GM18499 (cell line): ENCODE measurements at regions not wholly inside any gene's neighbourhood (a gene's known extent, or its start where the extent isn't known, plus 50 kb on each side); places are given as distances from the start of the nearest gene placed in this dataset.
"Not testable (repeated sequence)": the region's sequence is repeated elsewhere in the genome, so short reads cannot be mapped to it uniquely, and the experiment has no call there.

ENCODE experiments used
- ATAC-seq: cut with Tn5 transposase; IDR thresholded peaks from one replicate; pipeline ENCODE4 v1.9.1; 2021; ENCODE audit warnings: moderate number of reproducible peaks; ENCODE audit not compliant: insufficient read depth, unreplicated experiment

- no peak for ATAC-seq
Measured at GRCh38 chr2:20499387-20499786, 52.5 kb downstream of the RHOB start.

- ATAC-seq: no peak
Measured at GRCh38 chr2:20501974-20502373, 55.1 kb downstream of the RHOB start.

GRCh38 chr2:20502496-20502895 lies 55.6 kb downstream of the RHOB start:
- not testable (repeated sequence) for ATAC-seq

- ATAC-seq: no peak
Measured at GRCh38 chr2:20504174-20504573, 57.3 kb downstream of the RHOB start.

GRCh38 chr2:20506201-20506685 lies 59.4 kb downstream of the RHOB start:
- ATAC-seq: no peak

- peak; percentile 98 for ATAC-seq
Measured at GRCh38 chr2:20507166-20507692, 60.4 kb downstream of the RHOB start.

- ATAC-seq: no peak
Measured at GRCh38 chr2:20507711-20508110, 60.8 kb downstream of the RHOB start.

- ATAC-seq: no peak
Measured at GRCh38 chr2:20509301-20509769, 62.5 kb downstream of the RHOB start.

GRCh38 chr2:20509770-20510490 lies 63.1 kb downstream of the RHOB start:
- ATAC-seq: no peak

- ATAC-seq: no peak
Measured at GRCh38 chr2:20511130-20511529, 64.3 kb downstream of the RHOB start.

- no peak for ATAC-seq
Measured at GRCh38 chr2:20512061-20512605, 65.3 kb downstream of the RHOB start.

GRCh38 chr2:20513946-20514345 lies 67.1 kb downstream of the RHOB start:
- ATAC-seq: no peak

- ATAC-seq: no peak
Measured at GRCh38 chr2:20514596-20515269, 67.9 kb downstream of the RHOB start.

GRCh38 chr2:20515290-20516220 lies 68.7 kb downstream of the RHOB start:
- ATAC-seq: no peak

- ATAC-seq: no peak
Measured at GRCh38 chr2:20516291-20516645, 69.4 kb downstream of the RHOB start.

- ATAC-seq: peak; percentile 90
Measured at GRCh38 chr2:20516646-20517341, 69.9 kb downstream of the RHOB start.

GRCh38 chr2:20519309-20519708 lies 72.4 kb downstream of the RHOB start:
- no peak for ATAC-seq

- no peak for ATAC-seq
Measured at GRCh38 chr2:20520128-20520527, 73.3 kb downstream of the RHOB start.

GRCh38 chr2:20521193-20521592 lies 74.3 kb downstream of the RHOB start:
- no peak for ATAC-seq
